Transverse colon (tissue), 4 donors: ENCODE measurements at regions not wholly inside any gene's neighbourhood (a gene's known extent, or its start where the extent isn't known, plus 50 kb on each side); places are given as distances from the start of the nearest gene placed in this dataset.

Source experiments
- DNase-seq: peaks from one replicate; pipeline ENCODE4 v3.0.0-alpha.2; 2019
- H3K27ac ChIP-seq, 4 donors: fragments of 200-600 bp; sonication (generic); 2 replicates each; pipeline ENCODE4 v1.5.1; 2016 to 2018; ENCODE audit warnings: inconsistent platforms in 4 of 4
- H3K27me3 ChIP-seq: fragments of 200-600 bp; sonication (generic); 2 replicates; pipeline ENCODE4 v1.5.1; 2017; ENCODE audit warnings: inconsistent platforms
- H3K36me3 ChIP-seq, 4 donors: fragments of 200-600 bp; sonication (generic); 2 replicates each; pipeline ENCODE4 v1.5.1; 2017 to 2019; ENCODE audit warnings: inconsistent platforms in 4 of 4
- H3K4me1 ChIP-seq, 4 donors: fragments of 200-600 bp; sonication (generic); 2 replicates each; pipeline ENCODE4 v1.5.1; 2017 to 2020; ENCODE audit warnings: inconsistent platforms in 4 of 4
- H3K4me3 ChIP-seq, 4 donors: fragments of 200-600 bp; sonication (generic); 1 replicate in 1 of 4; 2 replicates in 3 of 4; pipeline versions ENCODE4 v1.5.1 to v1.6.1; 2017 to 2019; ENCODE audit warnings: inconsistent platforms in 4 of 4
- H3K9me3 ChIP-seq, 2 donors: fragments of 200-600 bp; sonication (generic); 2 replicates each; pipeline ENCODE4 v1.5.1; 2017 to 2019; ENCODE audit warnings: inconsistent platforms in 2 of 2
- EP300 ChIP-seq: sonication (generic); formaldehyde crosslinking; IDR thresholded peaks from one replicate; pipeline ENCODE4 v1.6.1; 2017; ENCODE audit warnings: antibody characterized with exemption, low read depth
- POLR2A ChIP-seq: fragments of 450-650 bp; IDR thresholded peaks from one replicate; pipeline ENCODE4 v1.6.1; 2016; ENCODE audit warnings: antibody characterized with exemption, mild to moderate bottlenecking, moderate library complexity
- POLR2AphosphoS5 ChIP-seq, 3 donors: sonication (generic); formaldehyde crosslinking; IDR thresholded peaks; one replicate each; pipeline ENCODE4 v1.6.1; 2016; ENCODE audit warnings: antibody characterized with exemption in 3 of 3
- WGBS, 2 donors: methylation state at CpG; one replicate each; pipeline ENCODE4 v1.1.5; 2018; ENCODE audit warnings: low coverage in 1 of 2; 5-methylcytosine and 5-hydroxymethylcytosine counted together
- in situ Hi-C, 4 donors: fragments of 200-750 bp; cut with MboI; loops; one replicate each; pipeline versions ENCODE4 v1.15.0 to v1.15.1; 2017; ENCODE audit warnings: low sequenced_read_pairs in 3 of 4, low pct_ligation_motif_present in 1 of 4, low pct_unique_long_range_greater_than_20kb in 1 of 4
- intact Hi-C: fragments of 100-400 bp; cut with DNase I; formaldehyde crosslinking; loops from one replicate; pipeline ENCODE4 v1.15.1; 2023; ENCODE audit warnings: low total_unique reads
- TF ChIP-seq, protein P1 (sequence below), 5 experiments: fragments of 200-600 bp in 3 of 5; fragments of 450-650 bp in 2 of 5; sonication (generic) in 3 of 5; IDR thresholded peaks; 1 replicate in 2 of 5; 2 replicates in 3 of 5; pipeline ENCODE4 v1.5.1; 2016 to 2017; ENCODE audit warnings: antibody characterized with exemption in 5 of 5, inconsistent platforms in 3 of 5, mild to moderate bottlenecking in 2 of 5, moderate library complexity in 1 of 5

- TF ChIP-seq POLR2A (no peak), EP300 (no peak), POLR2AphosphoS5 (IDR thresholded peaks at IDR 0.05) (peak in 1 of 3 donors; percentile 21)
- Histone ChIP-seq H3K27ac (peak overlapping the region in 3 of 4 donors; percentile 54 to 70 (median 60)), H3K27me3 (no peaks in the 10 kb centered on the region), H3K4me3 (no peak overlapping the region), H3K36me3 (no peaks in the 10 kb centered on the region), H3K4me1 (peaks cover 4 to 46% (median 6%) of the 10 kb centered on the region in 4 donors), H3K9me3 (no peaks in the 10 kb centered on the region)
- in situ Hi-C loops (no loop called here), intact Hi-C loops (no loop called here)
- WGBS, 2 donors, result 23 to 48% methylated on average over 3 to 4 of the region's 4 CpGs
- peak; percentile 64 for DNase-seq
Measured at GRCh38 chr1:185488808-185489207, 171.8 kb upstream of the IVNS1ABP start.

DNA sequence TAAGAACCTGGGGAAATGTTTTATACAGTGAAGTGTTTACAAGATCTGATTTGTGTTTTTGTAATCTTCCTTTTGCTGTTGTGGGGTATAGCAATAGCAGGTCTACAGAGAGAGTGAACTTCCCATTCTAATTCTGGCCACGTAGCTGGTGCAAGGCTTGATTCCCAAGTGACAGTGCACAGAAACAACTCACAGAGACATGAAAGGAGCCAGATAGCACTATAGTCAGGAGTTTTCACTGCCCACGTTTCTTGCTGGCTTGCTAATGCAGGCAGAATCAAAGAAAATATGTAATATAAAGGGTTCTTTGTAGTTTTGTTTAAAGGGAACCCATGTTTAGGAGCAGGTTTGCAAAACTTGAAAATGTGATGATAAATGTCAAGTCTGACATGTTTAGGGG lies 170.9 kb upstream of the IVNS1ABP start:
- Histone ChIP-seq H3K4me1 (peaks cover 4 to 52% (median 6%) of the 10 kb centered on the region in 4 donors), H3K4me3 (no peak overlapping the region), H3K27me3 (no peaks in the 10 kb centered on the region), H3K9me3 (no peaks in the 10 kb centered on the region), H3K36me3 (no peaks in the 10 kb centered on the region), H3K27ac (peak overlapping the region in 1 of 4 donors; percentile 70)
- in situ Hi-C loops, result no loop called here
- no peak for DNase-seq
- TF ChIP-seq EP300, result no peak
- TF ChIP-seq, protein P1, sequence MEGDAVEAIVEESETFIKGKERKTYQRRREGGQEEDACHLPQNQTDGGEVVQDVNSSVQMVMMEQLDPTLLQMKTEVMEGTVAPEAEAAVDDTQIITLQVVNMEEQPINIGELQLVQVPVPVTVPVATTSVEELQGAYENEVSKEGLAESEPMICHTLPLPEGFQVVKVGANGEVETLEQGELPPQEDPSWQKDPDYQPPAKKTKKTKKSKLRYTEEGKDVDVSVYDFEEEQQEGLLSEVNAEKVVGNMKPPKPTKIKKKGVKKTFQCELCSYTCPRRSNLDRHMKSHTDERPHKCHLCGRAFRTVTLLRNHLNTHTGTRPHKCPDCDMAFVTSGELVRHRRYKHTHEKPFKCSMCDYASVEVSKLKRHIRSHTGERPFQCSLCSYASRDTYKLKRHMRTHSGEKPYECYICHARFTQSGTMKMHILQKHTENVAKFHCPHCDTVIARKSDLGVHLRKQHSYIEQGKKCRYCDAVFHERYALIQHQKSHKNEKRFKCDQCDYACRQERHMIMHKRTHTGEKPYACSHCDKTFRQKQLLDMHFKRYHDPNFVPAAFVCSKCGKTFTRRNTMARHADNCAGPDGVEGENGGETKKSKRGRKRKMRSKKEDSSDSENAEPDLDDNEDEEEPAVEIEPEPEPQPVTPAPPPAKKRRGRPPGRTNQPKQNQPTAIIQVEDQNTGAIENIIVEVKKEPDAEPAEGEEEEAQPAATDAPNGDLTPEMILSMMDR (IDR thresholded peaks at IDR 0.05), result no peak
- TF ChIP-seq POLR2AphosphoS5 (IDR thresholded peaks at IDR 0.05), result no peak
- TF ChIP-seq POLR2A, result no peak
- intact Hi-C loops, result no loop called here
- WGBS, 2 donors, result 20 to 48% methylated on average over 1 to 2 of the region's 2 CpGs

GRCh38 chr1:185487026-185487425 lies 170.0 kb upstream of the IVNS1ABP start:
- H3K4me3 ChIP-seq, result no peak overlapping the region
- H3K27ac ChIP-seq, result no peak overlapping the region
- H3K9me3 ChIP-seq, result no peaks in the 10 kb centered on the region
- H3K36me3 ChIP-seq, result no peaks in the 10 kb centered on the region
- no peak for TF ChIP-seq POLR2A
- no peak for TF ChIP-seq POLR2AphosphoS5 (IDR thresholded peaks at IDR 0.05)
- TF ChIP-seq, protein P1 (IDR thresholded peaks at IDR 0.05), result no peak
- TF ChIP-seq EP300, result no peak
- intact Hi-C loops, result no loop called here
- no peaks in the 10 kb centered on the region for H3K27me3 ChIP-seq
- no peak for DNase-seq
- H3K4me1 ChIP-seq, result peaks cover 4 to 50% (median 6%) of the 10 kb centered on the region in 4 donors
- in situ Hi-C loops, result no loop called here
- WGBS, 2 donors, result 79 to 100% methylated on average over 1 to 2 of the region's 2 CpGs

- no peak overlapping the region for H3K27ac ChIP-seq
- intact Hi-C loops (no loop called here), in situ Hi-C loops (no loop called here)
- WGBS, 2 donors, result 63 to 80% methylated on average over 5 of the region's 5 CpGs
- peaks cover 4 to 43% (median 6%) of the 10 kb centered on the region in 4 donors for H3K4me1 ChIP-seq
- no peak overlapping the region for H3K4me3 ChIP-seq
- H3K36me3 ChIP-seq, result no peaks in the 10 kb centered on the region
- no peak for DNase-seq
- no peaks in the 10 kb centered on the region for H3K27me3 ChIP-seq
- TF ChIP-seq POLR2AphosphoS5 (IDR thresholded peaks at IDR 0.05) (no peak), EP300 (no peak), POLR2A (no peak)
- TF ChIP-seq, protein P1 (IDR thresholded peaks at IDR 0.05), result no peak
- H3K9me3 ChIP-seq, result no peaks in the 10 kb centered on the region
Measured at GRCh38 chr1:185486346-185486745, 169.3 kb upstream of the IVNS1ABP start.
